HG03139 (cell line): ENCODE measurements at regions not wholly inside any gene's neighbourhood (a gene's known extent, or its start where the extent isn't known, plus 50 kb on each side); places are given as distances from the start of the nearest gene placed in this dataset.

Source experiments
- ATAC-seq: cut with Tn5 transposase; IDR thresholded peaks from one replicate; pipeline ENCODE4 v1.9.1; 2021; ENCODE audit not compliant: unreplicated experiment

DNA sequence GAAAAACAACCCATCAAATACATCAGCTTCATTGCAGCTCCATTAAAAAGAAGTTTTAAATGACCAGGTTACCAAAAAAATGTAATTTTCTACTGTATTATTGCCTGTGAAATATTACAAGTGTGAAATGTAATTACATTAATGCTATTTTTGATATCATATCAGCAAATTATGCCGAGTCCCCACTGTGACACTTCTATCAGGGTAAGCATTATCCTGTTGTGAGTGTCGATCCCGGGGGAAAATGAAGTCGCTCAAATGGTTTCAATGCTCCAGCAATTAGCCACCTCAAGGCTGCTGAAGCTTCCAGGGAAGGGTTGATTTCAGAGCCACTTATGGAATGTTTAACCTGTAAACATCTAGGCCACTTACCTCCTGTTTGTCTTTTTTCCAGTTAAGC lies 70.4 kb downstream of the RCN1 start:
- ATAC-seq, result no peak

DNA sequence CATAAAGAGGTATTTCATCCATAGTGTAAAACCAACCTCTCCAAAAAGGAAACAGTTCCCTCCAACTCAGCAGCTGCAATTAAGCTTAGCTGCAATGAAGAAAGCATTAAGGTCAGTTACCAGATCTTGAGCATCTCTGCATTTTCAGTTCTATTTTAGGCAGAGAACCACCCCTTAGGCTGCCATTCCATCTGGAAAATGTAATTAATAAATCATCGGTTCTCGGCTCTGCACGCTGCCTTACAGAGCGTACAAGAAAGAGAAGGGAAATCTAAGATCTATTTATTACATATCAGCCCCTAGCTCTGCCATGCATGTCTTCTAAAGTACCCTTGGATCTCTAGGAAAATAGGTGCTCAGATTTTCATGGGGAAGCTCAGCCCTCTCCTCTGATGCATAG lies 71.5 kb downstream of the RCN1 start:
- ATAC-seq, result no peak

DNA sequence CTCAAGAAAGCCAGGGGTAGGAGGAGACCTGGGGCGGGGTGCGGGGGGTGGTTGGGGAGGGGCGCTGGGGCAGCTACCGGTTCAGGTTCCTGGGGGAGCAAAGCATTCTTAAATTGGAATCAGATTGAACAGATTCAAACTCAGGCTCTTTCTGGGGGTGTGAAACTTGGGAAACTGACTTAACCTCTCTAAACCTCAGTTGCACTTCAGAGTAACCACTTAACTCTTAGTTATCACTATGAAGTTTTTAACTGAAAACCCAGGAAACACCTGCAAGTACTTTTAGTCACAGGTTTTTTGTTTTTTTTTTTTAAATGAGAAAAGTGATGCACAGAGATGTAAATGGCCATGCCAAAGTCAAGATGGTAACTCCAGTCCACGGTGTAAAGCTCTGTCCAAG lies 72.0 kb downstream of the RCN1 start:
- ATAC-seq, result no peak

DNA sequence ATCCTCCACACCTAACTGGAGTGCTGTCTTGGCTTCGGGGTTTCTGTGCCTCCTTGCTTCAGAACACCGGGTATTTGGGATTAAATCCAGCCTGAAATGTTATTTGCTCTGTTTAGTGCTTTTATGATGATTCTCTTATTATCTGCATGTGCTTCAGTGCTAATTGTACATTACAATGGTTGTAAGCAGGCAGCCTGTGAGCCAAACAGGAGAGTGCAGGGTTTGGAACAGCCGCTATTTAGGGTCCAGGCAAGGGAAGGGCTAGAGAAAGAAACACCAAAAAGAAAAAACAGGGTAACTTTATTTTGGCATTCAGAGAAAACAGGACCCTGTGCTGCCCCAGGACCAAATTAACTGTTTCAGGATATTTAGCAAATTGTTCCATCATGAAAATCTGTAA lies 72.7 kb downstream of the RCN1 start:
- no peak for ATAC-seq

DNA sequence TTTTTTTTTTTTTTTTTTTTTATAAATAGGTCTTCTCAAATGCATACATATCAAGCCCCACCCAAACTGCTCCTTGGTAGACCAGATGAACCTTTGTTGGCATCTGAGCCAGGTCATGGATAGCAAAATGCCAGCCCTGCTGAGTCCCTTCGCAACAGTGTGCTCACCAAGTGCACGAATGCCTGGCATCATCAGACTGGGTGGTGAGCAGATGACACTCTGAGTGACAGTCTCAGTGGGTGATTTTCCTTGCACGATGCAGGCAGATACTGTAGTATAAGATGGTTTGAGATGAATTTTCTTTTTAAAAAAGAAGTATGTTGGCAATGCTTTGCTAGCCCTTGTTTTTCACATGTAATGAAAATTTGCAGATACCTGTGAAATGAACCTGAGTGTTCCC lies 74.0 kb downstream of the RCN1 start:
- no peak for ATAC-seq

DNA sequence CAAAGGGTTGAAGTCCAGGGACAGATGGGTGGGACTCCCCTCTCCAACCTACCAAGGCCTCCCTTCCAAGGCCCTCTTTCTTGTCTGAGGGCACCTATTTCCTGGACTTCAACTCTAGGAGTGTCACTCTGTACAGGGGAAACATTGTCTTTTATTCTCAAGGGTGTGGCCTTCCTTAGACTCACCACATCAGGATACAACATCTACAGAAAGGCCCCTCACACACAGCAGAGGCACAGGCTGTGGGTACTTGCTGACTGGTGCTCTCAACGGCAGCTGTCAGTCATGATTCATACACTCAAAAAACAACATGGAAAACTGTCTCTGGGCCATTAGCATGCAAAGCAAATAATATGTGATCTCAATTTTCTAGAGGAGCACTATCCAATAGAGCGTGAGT lies 78.0 kb downstream of the RCN1 start:
- ATAC-seq, result no peak

DNA sequence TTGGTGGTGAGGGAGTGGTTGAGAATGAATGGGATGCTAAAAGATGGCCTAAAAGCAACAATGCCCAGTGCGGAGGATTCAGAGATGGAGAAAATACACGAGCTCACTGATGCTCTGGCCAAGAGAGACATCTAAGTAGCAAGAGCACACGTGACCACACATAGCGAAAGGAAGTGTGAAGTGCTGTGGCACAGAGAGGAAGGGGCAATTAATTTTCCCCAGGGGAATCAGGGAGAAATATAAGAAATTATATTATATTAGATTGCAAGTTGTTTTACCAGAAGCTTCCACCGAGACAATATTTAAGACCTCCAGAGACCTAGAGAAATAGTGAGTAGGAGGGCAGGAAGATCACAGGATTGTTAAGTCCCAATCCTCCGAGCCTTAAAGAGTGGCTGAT lies 80.6 kb downstream of the RCN1 start:
- no peak for ATAC-seq

DNA sequence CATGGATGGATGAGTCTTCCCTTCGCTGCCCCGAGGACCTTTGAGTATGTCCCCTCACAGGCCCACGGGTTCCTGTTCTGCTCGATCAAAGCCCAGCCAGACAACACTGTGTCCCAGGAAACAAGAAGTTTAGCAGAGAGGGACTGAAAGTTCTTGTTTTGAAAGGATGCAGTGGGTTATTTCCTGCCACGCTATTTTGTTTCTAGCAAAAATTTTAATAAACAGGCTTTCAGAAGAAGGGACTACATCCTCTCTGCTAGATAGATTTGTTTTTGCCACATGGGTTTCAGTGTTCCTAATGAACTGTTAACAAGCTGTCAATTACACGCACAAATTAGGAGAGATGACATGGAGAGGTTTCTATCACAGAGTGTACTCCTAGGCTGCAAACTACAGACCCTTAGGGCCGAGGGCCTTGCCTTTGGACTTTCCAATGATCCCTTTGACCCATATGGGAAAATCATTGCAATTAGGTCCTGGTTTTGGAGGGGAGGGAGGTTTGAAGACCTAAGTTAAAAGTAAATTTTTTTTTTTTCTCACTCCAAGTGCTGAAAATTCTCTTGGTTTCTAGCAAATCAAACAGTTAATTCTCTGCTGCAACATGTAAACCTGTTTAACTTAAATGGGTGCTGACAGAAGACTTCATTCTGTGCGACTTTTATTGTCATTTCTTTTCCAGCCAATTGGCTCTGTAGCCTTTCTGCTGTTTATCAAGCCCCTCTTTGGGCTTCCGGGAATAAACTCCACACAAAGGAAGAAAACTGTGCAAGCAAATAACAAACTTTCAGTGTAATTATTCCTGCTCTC lies 81.4 kb downstream of the RCN1 start:
- no peak for ATAC-seq

DNA sequence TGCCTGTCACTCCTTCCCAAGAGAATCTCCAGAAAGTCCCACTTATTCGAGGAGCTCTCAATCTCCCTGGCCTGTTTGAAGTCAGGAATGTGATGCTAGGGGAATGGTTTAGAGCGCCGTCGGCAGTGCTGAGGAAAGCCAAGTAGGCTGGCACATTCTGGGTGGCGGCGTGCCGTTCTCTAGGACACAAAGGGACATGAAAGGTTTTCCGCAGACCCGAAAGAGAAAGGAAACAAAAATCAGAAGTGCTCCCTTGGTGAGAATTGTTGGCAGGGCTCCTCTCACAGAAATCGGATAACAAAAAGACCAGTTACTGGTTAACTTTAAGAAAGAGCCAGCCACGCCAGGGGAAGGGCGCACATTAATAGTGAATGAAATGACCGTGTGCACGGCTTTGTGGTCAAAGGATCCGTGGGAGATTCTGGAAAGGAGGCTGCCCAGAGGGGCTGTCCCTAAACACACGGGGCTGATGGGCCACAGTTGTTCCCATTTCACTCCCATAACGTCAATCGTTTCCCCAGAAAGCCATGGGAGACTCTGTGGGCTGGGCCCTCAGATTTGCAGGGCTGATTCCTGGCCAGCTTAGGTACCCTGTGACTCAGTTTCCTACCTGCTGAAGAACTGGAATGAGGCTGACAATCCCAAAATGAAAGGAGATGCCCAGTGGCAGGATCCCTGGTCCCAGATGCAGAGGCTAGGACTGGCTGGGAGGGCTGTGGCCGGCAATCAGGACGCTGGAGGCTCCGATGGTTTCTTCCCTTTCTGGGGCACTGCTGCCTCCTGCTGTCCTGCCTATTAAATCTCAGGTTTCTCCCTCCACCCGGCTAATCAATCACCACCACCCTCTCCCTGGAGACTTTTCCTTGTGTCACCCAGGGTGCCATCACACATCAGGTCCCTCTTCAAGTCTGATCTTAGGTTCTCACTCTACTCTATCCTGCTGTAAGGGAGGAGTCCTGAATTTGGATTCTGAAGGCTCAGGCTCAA lies 82.3 kb downstream of the RCN1 start:
- ATAC-seq, result no peak

DNA sequence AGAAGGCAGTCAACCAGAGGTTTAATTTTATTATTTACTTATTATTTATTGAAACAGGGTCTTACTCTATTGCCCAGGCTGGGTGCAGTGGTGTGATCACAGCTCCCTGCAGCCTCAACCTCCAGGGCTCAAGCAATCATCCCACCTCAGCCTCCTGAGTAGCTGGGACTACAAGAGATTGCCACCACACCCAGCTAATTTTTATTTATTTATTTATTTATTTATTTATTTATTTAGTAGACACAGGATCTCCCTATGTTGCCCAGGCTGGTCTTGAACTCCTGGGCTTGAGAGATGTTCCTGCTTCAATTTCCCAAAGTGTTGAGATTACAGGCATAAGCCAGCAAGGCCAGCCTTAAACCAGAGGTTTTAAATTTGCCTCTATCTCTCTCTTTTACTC lies 83.1 kb downstream of the RCN1 start:
- ATAC-seq, result no peak

DNA sequence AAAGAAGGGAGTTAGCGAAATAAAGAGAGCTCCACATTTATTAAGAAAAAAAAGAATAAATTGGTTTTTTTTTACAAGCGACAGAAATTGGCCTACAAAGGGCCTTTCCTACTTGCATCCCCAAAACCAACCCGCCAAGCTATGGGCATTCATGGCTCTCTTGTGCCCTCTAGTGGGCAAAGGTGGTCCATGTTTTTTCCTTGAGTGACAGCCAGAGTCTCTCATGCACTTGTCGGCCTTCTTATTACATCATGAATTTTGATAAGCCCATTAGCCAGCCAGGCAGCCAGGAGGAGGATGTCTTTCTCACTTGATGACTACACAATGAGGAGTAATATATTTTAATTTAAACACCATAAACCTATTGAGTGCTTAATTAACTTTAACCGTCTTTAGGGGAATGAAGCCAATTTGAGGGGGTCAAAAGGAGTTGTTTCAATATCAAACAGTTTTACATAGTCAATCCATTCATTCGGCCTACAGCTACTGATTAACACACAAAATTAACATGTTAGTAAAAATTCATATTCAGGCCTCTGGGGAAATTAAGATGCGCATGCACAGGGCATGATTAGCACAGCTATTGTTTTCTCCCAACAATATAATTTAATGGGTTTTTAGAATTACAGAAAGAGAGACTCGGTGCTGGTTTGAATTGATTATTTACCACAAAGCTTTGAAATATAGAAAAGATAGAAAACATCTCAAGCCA lies 85.5 kb downstream of the RCN1 start:
- ATAC-seq, result peak; percentile 74

DNA sequence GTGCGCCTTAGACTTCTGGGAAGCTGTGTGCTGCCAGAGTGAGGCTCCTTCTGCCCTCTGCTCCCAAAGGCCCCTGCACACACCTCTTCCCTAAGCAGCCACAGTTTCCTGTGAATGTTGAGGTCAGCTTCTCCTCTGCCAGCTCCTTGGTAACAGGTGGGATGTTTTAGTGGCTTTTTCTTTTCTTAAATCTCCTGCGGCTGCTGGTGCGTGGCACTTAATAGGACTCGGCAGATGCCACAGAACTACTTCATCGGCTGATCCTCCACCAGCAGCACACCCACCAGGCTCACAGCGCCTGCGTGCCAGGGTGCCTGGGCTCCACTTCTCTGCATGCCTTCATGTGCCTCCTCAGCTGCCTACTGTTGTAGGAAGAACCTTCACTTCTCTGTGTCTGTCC lies 87.8 kb downstream of the RCN1 start:
- ATAC-seq, result no peak

DNA sequence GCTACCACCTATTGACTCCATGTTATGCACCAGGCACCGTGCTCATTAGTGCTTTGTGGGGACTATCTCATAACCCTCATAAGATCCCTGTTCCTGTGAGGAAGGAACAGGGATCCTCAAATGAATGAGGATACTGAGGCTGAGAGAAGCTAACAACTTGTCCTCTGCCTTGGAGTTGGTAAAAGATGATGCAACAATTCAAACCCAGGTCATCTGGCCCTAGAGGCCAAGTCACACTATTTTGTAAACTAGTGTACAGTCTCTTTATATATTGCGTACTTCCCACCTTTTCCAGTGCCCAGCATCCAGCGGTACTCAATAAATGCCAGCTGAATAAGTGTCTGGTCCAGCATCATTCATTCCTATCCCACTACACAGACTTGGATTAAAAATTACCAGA lies 92.6 kb downstream of the RCN1 start:
- ATAC-seq, result no peak

DNA sequence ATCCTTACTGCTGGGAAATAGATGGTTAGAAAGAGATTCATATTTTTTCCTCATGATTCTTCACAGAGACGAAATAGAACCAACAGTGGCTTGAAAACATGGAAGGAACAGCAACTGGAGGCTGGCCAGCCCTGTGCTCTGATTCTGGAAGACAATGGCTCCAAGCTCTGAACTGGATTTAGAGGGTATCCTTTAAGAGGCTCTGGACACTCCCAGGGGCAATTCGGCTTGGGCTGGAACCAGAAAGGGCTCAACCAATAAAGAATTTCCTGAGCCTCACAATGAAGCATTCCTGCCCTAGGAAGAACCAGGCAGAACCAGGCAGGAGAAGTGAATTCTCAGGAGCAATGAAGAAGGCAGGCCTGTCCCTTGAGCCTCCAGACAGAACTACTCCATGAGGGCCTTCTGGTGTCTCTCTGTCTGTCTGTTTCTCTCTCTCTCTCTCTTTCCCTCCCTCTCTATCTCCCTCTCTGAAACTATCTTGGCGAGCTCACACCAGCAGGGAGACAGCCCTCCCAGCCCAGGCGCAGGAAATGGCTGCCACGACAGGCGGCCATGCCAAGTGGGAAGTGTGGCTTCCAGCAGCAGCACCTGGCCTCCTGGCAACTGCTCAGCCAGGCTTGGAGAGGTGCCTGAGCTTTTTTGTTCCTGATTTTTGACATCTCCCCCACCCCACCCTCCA lies 93.3 kb downstream of the RCN1 start:
- no peak for ATAC-seq

DNA sequence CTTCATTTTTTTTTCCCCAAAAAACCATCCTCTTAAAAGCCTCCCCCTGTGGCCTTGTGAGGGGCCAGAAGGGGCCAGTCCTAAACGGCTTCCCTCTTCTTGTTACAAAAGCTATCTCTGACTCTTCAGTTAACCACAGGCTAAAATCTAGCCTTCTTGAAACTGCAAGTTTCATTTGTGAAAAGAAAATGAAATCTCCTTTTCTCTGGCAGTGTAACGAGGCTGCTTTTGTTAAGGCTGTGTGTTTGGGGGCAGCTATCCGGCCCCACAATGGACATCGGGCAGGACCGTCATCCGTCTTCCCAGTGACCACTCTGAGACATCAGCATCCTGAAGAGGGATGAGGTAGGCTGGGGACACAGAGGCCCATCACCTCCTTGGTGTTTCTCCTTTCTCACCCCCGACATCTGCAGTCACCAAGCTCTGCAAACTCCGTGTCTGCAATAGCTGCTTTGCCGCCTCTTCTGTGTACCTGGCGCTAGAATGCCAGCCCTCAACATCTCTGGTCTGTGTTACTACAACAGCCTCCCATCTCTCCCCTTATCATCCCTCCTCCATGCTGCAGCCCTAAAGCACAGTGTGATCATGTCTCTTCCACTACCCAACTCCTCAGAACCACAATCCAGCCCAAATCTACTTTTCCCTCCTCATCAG lies 94.0 kb downstream of the RCN1 start:
- ATAC-seq, result no peak

DNA sequence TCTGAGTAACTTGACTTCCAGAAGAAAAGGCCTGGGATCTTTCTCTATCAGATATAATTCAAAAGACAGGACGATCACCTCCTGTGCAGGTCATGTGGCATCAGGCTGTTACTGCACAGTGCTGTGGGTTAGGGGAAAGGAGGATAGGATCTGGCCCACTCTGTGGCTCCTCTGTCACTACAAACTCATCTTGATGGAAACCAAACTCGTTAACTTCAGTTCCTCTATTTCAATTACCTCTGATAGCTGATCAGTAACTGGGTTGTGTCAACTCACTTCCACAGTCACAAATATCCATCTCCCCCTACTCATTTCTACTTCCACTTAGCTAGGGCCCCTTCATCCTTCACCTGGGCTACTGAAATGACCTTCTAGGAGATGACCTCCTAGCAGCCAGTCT lies 95.2 kb downstream of the RCN1 start:
- ATAC-seq, result no peak

DNA sequence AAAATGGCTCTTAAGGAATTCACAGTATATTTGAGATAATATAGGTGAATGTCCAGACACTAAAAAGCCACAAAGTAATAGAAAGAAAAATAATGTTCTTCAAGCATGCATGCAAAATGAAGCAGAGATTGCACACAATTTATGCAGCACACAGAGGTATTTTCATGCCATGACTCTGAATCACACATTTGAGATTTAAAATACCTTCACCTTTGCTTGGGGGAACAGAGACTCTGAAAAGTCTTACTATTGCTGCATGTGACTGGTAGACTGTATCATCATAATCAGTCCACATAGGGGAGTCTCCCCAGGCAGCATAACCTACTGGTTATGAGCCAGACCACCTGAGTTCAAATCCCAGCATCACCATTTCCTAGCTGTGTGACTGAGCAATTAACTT lies 96.2 kb downstream of the RCN1 start:
- no peak for ATAC-seq

DNA sequence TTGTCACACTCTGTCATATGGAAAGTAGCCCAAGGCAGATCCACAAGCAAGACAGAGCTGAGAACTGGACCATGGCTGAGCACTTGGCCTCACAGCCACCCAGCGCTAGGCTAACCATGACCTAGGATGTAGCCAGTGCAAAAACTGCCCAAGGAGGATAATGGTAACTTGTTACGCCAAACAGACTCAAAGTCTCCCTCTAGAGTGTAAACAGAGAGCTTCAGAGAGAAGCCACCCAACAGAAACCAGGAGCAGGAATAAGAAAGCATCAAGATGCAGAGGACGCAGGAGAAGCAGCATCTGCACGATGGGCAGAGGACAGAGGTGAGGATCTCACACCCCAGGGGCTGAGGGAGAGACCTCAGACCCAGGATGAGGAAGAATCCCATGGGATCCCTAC lies 97.9 kb downstream of the RCN1 start:
- ATAC-seq, result no peak

DNA sequence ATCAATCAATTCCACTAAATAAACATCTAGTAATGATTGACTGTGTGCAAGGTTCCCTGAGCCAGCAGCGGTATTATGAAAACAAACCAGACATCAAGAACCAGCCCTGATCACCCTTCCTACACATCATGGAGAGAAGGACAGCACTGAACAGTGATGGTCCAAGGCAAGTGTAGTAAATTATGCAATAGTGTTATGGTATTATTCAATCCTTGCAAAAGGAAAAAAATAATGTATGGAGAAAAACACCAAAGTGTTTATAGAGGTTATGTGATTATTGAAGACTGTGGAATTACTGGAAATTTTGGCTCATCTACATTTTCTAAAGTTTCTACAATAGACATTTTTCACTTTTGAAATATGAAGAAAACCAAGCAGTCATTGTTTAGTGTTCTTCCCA lies 105.3 kb downstream of the RCN1 start:
- ATAC-seq, result no peak

DNA sequence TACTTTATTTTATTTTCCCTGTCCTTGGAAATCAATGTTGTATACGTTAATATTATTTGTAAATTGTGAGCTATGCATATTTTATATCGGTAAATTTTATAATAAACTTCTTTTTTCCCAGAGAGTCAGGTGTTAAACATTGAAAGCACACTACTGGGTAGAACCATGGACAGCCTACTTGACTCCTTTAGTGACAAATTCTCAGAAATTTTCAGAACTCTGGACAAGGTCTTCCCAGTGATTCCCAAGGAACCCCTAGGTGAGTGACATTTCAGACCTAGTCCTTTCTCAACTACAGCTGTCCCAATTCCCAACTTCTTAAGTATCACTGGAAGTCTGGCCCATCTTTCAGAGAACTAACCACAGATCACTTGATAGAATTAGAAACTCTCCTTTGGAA lies 107.2 kb downstream of the RCN1 start:
- no peak for ATAC-seq
